Epithelial cell of esophagus (primary cell): ENCODE measurements at regions not wholly inside any gene's neighbourhood (a gene's known extent, or its start where the extent isn't known, plus 50 kb on each side); places are given as distances from the start of the nearest gene placed in this dataset.

Experiments used
- DNase-seq: peaks from one replicate; pipeline ENCODE4 v3.0.0; 2010; ENCODE audit warnings: low read depth
- H3K4me3 ChIP-seq: 2 replicates; pipeline ENCODE4 v1.5.1; 2011; ENCODE audit warnings: mild to moderate bottlenecking, low read length, control low read depth
- CTCF ChIP-seq: IDR thresholded peaks from 2 replicates; pipeline ENCODE4 v1.5.1; 2011; ENCODE audit warnings: low read depth, mild to moderate bottlenecking, low read length, control low read depth, inconsistent platforms; ENCODE audit not compliant: insufficient read depth; ENCODE audit errors: missing control alignments

- DNase-seq: peak; percentile 37
- TF ChIP-seq CTCF: no peak
- no peak overlapping the region for H3K4me3 ChIP-seq
Measured at GRCh38 chr12:91603060-91603459, 420.4 kb upstream of the DCN start.

GRCh38 chr12:91601054-91601453, 418.4 kb upstream of the DCN start:
- no peak for TF ChIP-seq CTCF
- DNase-seq: no peak
- H3K4me3 ChIP-seq: no peak overlapping the region

GRCh38 chr12:91594715-91595114, 412.1 kb upstream of the DCN start:
- DNase-seq: no peak
- no peak for TF ChIP-seq CTCF
- no peak overlapping the region for H3K4me3 ChIP-seq

GRCh38 chr12:91591639-91591987, 409.0 kb upstream of the DCN start:
- TF ChIP-seq CTCF: no peak
- peak; percentile 34 for DNase-seq
- H3K4me3 ChIP-seq: no peak overlapping the region

GRCh38 chr12:91590966-91591638, 408.5 kb upstream of the DCN start:
- TF ChIP-seq CTCF: no peak
- no peak overlapping the region for H3K4me3 ChIP-seq
- no peak for DNase-seq

- no peak for DNase-seq
- TF ChIP-seq CTCF: no peak
Measured at GRCh38 chr12:91588874-91589454, 406.3 kb upstream of the DCN start.

GRCh38 chr12:91586015-91586414, 403.4 kb upstream of the DCN start:
- H3K4me3 ChIP-seq: no peak overlapping the region
- no peak for DNase-seq
- no peak for TF ChIP-seq CTCF

More at GRCh38 chr12:91588874-91589454, 406.3 kb upstream of the DCN start:
- no peak overlapping the region for H3K4me3 ChIP-seq
